Ishikawa (cell line): ENCODE measurements at regions not wholly inside any gene's neighbourhood (a gene's known extent, or its start where the extent isn't known, plus 50 kb on each side); places are given as distances from the start of the nearest gene placed in this dataset.

Source experiments
- CEBPB ChIP-seq: IDR thresholded peaks from 2 replicates; pipeline ENCODE4 v1.6.1; 2012
- CREB1 ChIP-seq: IDR thresholded peaks from 2 replicates; pipeline ENCODE4 v1.6.1; 2012; ENCODE audit warnings: low read depth
- EGR1 ChIP-seq: IDR thresholded peaks from 2 replicates; pipeline ENCODE4 v1.6.1; 2012
- EP300 ChIP-seq: IDR thresholded peaks from 2 replicates; pipeline ENCODE4 v1.6.1; 2012; ENCODE audit warnings: borderline replicate concordance
- FOXM1 ChIP-seq: IDR thresholded peaks from 2 replicates; pipeline ENCODE4 v1.6.1; 2012; ENCODE audit warnings: low read depth, borderline replicate concordance
- MAX ChIP-seq: IDR thresholded peaks from 2 replicates; pipeline ENCODE4 v1.6.1; 2012
- NFIC ChIP-seq: IDR thresholded peaks from 2 replicates; pipeline ENCODE4 v1.6.1; 2012
- RAD21 ChIP-seq: IDR thresholded peaks from 2 replicates; pipeline ENCODE4 v1.6.1; 2012; ENCODE audit warnings: low read depth
- REST ChIP-seq: IDR thresholded peaks from 2 replicates; pipeline ENCODE4 v1.6.1; 2012; ENCODE audit warnings: low read depth, mild to moderate bottlenecking
- TAF1 ChIP-seq: IDR thresholded peaks from 2 replicates; pipeline ENCODE4 v1.6.1; 2012; ENCODE audit warnings: low read depth, mild to moderate bottlenecking
- TCF12 ChIP-seq: IDR thresholded peaks from 2 replicates; pipeline ENCODE4 v1.6.1; 2012; ENCODE audit warnings: low read depth
- TEAD4 ChIP-seq: IDR thresholded peaks from 2 replicates; pipeline ENCODE4 v1.6.1; 2012
- USF1 ChIP-seq: IDR thresholded peaks from 2 replicates; pipeline ENCODE4 v1.6.1; 2012
- YY1 ChIP-seq: IDR thresholded peaks from 2 replicates; pipeline ENCODE4 v1.6.1; 2012; ENCODE audit warnings: low read depth
- ZBTB7A ChIP-seq: IDR thresholded peaks from 2 replicates; pipeline ENCODE4 v1.6.1; 2012; ENCODE audit warnings: low read depth

- TF ChIP-seq ZBTB7A = no peak
- no peak for TF ChIP-seq REST
- TF ChIP-seq CREB1 = no peak
- TF ChIP-seq TCF12 = no peak
- no peak for TF ChIP-seq EP300
- TF ChIP-seq EGR1 = no peak
- TF ChIP-seq USF1 = no peak
- no peak for TF ChIP-seq MAX
- no peak for TF ChIP-seq RAD21
- no peak for TF ChIP-seq NFIC
- TF ChIP-seq CEBPB = no peak
- TF ChIP-seq FOXM1 = no peak
- TF ChIP-seq YY1 = no peak
- TF ChIP-seq TAF1 = no peak
- no peak for TF ChIP-seq TEAD4
These were observed 63.6 kb downstream of the ELAPOR2 start for GRCh38 chr7:86995814-86996213.

- TF ChIP-seq NFIC (no peak), TAF1 (no peak), USF1 (no peak), RAD21 (no peak), ZBTB7A (no peak), FOXM1 (no peak), REST (no peak), EP300 (no peak), CREB1 (no peak), MAX (no peak), YY1 (no peak), EGR1 (no peak), TCF12 (no peak)
These were observed 64.3 kb downstream of the ELAPOR2 start for GRCh38 chr7:86995052-86995725.

- TF ChIP-seq MAX = no peak
- no peak for TF ChIP-seq USF1
- no peak for TF ChIP-seq ZBTB7A
- no peak for TF ChIP-seq EP300
- TF ChIP-seq REST = no peak
- TF ChIP-seq TEAD4 = no peak
- TF ChIP-seq TCF12 = no peak
- no peak for TF ChIP-seq RAD21
- TF ChIP-seq NFIC = no peak
- no peak for TF ChIP-seq CEBPB
- no peak for TF ChIP-seq TAF1
- no peak for TF ChIP-seq CREB1
These were observed 67.7 kb downstream of the ELAPOR2 start for GRCh38 chr7:86991771-86992191.
